ENCODE measurements at regions not wholly inside any gene's neighbourhood (a gene's known extent, or its start where the extent isn't known, plus 50 kb on each side); places are given as distances from the start of the nearest gene placed in this dataset.

DNA sequence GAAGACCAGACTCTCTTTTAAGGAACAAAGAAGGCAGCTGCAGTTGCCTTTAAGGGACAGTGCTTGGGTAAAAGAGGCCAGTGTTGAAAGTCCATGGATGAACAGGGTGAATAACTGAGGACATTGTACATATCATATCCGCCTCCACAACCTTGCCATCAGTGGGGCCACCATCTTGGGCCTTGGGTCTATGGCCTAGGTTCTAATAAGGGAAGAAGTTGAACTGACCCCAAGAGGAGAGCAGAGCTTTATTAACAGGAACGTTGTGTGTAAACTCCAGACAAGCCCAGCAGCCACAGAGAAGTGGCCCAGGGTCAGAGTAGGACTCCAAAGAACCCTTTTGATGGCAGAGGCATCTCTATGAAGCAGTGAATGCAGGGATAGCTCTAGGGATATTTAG, 332.8 kb downstream of the CYP26B1 start:
- TF ChIP-seq, protein P1, sequence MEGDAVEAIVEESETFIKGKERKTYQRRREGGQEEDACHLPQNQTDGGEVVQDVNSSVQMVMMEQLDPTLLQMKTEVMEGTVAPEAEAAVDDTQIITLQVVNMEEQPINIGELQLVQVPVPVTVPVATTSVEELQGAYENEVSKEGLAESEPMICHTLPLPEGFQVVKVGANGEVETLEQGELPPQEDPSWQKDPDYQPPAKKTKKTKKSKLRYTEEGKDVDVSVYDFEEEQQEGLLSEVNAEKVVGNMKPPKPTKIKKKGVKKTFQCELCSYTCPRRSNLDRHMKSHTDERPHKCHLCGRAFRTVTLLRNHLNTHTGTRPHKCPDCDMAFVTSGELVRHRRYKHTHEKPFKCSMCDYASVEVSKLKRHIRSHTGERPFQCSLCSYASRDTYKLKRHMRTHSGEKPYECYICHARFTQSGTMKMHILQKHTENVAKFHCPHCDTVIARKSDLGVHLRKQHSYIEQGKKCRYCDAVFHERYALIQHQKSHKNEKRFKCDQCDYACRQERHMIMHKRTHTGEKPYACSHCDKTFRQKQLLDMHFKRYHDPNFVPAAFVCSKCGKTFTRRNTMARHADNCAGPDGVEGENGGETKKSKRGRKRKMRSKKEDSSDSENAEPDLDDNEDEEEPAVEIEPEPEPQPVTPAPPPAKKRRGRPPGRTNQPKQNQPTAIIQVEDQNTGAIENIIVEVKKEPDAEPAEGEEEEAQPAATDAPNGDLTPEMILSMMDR (IDR thresholded peaks at IDR 0.05) = no peak
- Mint-ChIP-seq H3K4me3 (no peak overlapping the region), H3K9me3 (no peaks in the 10 kb centered on the region), H3K36me3 (ENCODE audit: low read depth) (no peaks in the 10 kb centered on the region), H3K4me1 (no peaks in the 10 kb centered on the region), H3K27me3 (peaks cover 2% of the 10 kb centered on the region), H3K27ac (no peak overlapping the region)
- ChIA-PET CTCF (no interaction called here), POLR2A (no interaction called here)
- intact Hi-C loops (cut with micrococcal nuclease) = no loop called here
- no peak for DNase-seq
- no peak for ATAC-seq (ENCODE audit: low read depth)

- DNase-seq (no peak), ATAC-seq (ENCODE audit: low read depth) (no peak)
- TF ChIP-seq, protein P1 (IDR thresholded peaks at IDR 0.05) = no peak
- H3K27ac Mint-ChIP-seq = no peak overlapping the region
- POLR2A ChIA-PET = no interaction called here
- intact Hi-C loops (cut with micrococcal nuclease) = no loop called here
- no peak overlapping the region for H3K4me3 Mint-ChIP-seq
- no peaks in the 10 kb centered on the region for H3K36me3 Mint-ChIP-seq (ENCODE audit: low read depth)
- H3K27me3 Mint-ChIP-seq = peaks cover 2% of the 10 kb centered on the region
- no peaks in the 10 kb centered on the region for H3K9me3 Mint-ChIP-seq
- no peaks in the 10 kb centered on the region for H3K4me1 Mint-ChIP-seq
- CTCF ChIA-PET = no interaction called here
Measured at GRCh38 chr2:71813807-71814470, 333.7 kb downstream of the CYP26B1 start.

- H3K4me1 Mint-ChIP-seq = no peaks in the 10 kb centered on the region
- DNase-seq (no peak), ATAC-seq (ENCODE audit: low read depth) (no peak)
- POLR2A ChIA-PET = no interaction called here
- H3K4me3 Mint-ChIP-seq = no peak overlapping the region
- TF ChIP-seq, protein P1 (IDR thresholded peaks at IDR 0.05) = no peak
- H3K36me3 Mint-ChIP-seq (ENCODE audit: low read depth) = no peaks in the 10 kb centered on the region
- H3K27ac Mint-ChIP-seq = no peak overlapping the region
- intact Hi-C loops (cut with micrococcal nuclease) = no loop called here
- peaks cover 2% of the 10 kb centered on the region for H3K27me3 Mint-ChIP-seq
- no peaks in the 10 kb centered on the region for H3K9me3 Mint-ChIP-seq
- CTCF ChIA-PET = no interaction called here
Measured at GRCh38 chr2:71813315-71813714, 334.3 kb downstream of the CYP26B1 start.

DNA sequence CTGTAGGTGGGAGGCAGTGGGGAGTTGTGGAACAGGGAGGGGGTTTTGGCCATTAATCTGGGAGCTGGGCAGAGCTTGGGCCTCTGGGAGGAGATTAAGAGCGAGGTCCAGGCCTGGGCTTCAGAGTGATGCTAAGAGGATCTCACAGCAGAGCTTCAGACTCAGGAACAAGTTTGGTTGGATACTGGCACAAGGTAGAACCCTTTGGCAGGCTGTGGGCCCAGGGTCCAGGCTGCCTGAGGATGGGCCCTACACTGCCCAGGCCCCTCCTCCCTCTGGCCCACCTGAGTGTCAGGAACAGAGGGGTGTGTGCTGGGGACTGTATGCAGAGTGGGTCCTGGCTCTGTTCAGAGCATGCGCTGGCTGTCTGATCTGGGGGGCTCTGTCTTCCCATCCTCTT, 334.9 kb downstream of the CYP26B1 start:
- H3K4me1 Mint-ChIP-seq = no peaks in the 10 kb centered on the region
- TF ChIP-seq, protein P1 (IDR thresholded peaks at IDR 0.05) = no peak
- ATAC-seq (ENCODE audit: low read depth) (no peak), DNase-seq (no peak)
- no peaks in the 10 kb centered on the region for H3K36me3 Mint-ChIP-seq (ENCODE audit: low read depth)
- H3K27me3 Mint-ChIP-seq = peaks cover 2% of the 10 kb centered on the region
- H3K9me3 Mint-ChIP-seq = no peaks in the 10 kb centered on the region
- CTCF ChIA-PET = no interaction called here
- POLR2A ChIA-PET = no interaction called here
- intact Hi-C loops (cut with micrococcal nuclease) = no loop called here
- H3K27ac Mint-ChIP-seq = no peak overlapping the region
- H3K4me3 Mint-ChIP-seq = no peak overlapping the region

- no peak overlapping the region for H3K27ac Mint-ChIP-seq
- no peaks in the 10 kb centered on the region for H3K9me3 Mint-ChIP-seq
- no peaks in the 10 kb centered on the region for H3K36me3 Mint-ChIP-seq (ENCODE audit: low read depth)
- no peak overlapping the region for H3K4me3 Mint-ChIP-seq
- no peaks in the 10 kb centered on the region for H3K4me1 Mint-ChIP-seq
- ATAC-seq (ENCODE audit: low read depth) = no peak
- peaks cover 2% of the 10 kb centered on the region for H3K27me3 Mint-ChIP-seq
- intact Hi-C loops (cut with micrococcal nuclease) = no loop called here
- TF ChIP-seq, protein P1 (IDR thresholded peaks at IDR 0.05) = no peak
- CTCF ChIA-PET = no interaction called here
- DNase-seq = no peak
- POLR2A ChIA-PET = no interaction called here
Measured at GRCh38 chr2:71811726-71812125, 335.9 kb downstream of the CYP26B1 start.

Data from activated B cell treated with CpG ODN at 0.5 μM for 24 hours (primary cell).